Left lung (tissue), 4 donors: ENCODE measurements at regions not wholly inside any gene's neighbourhood (a gene's known extent, or its start where the extent isn't known, plus 50 kb on each side); places are given as distances from the start of the nearest gene placed in this dataset.
A peak's percentile ranks its signal among the peaks of the same experiment; 100 is the strongest.

Experiments used
- ATAC-seq: fragments of 200-7000 bp; cut with Tn5 transposase; one replicate; pipeline ENCODE4 v1.9.1; 2020; ENCODE audit warnings: moderate library complexity
- DNase-seq, 4 donors: peaks; one replicate each; pipeline ENCODE4 v3.0.0-alpha.2; 2013 to 2020
- H3K27ac ChIP-seq, 2 donors: fragments of 200-600 bp; sonication (generic) in 1 of 2; one replicate each; pipeline versions ENCODE4 v1.5.0 to v1.8.0; 2020 to 2021
- H3K27me3 ChIP-seq, 2 donors: fragments of 200-600 bp; sonication (generic) in 1 of 2; one replicate each; pipeline versions ENCODE4 v1.5.0 to v1.8.0; 2020 to 2021
- H3K36me3 ChIP-seq, 2 donors: fragments of 200-600 bp; sonication (generic) in 1 of 2; one replicate each; pipeline versions ENCODE4 v1.5.0 to v1.8.0; 2020 to 2021
- H3K4me1 ChIP-seq, 2 donors: fragments of 200-600 bp; one replicate each; pipeline ENCODE4 v1.8.0; 2021
- H3K4me3 ChIP-seq, 2 donors: fragments of 200-600 bp; sonication (generic) in 1 of 2; one replicate each; pipeline versions ENCODE4 v1.5.0 to v1.8.0; 2020 to 2021; ENCODE audit warnings: mild to moderate bottlenecking in 1 of 2
- H3K9me3 ChIP-seq, 2 donors: fragments of 200-600 bp; sonication (generic) in 1 of 2; one replicate each; pipeline versions ENCODE4 v1.5.0 to v1.8.0; 2020 to 2021
- intact Hi-C, 2 donors: fragments of 100-400 bp; cut with DNase I; formaldehyde crosslinking; loops; one replicate each; pipeline versions ENCODE4 v1.11.2 to v1.14.2; 2022
- TF ChIP-seq, protein P1 (sequence below), 2 donors: fragments of 200-600 bp; sonication (generic) in 1 of 2; IDR thresholded peaks; one replicate each; pipeline versions ENCODE4 v1.5.0 to v1.8.0; 2021; ENCODE audit warnings: antibody characterized with exemption in 2 of 2
- donor health status: DM: no; HTN: yes; CAD: no.
- donor health status: DM: no; HTN: no; CAD: no.

DNA sequence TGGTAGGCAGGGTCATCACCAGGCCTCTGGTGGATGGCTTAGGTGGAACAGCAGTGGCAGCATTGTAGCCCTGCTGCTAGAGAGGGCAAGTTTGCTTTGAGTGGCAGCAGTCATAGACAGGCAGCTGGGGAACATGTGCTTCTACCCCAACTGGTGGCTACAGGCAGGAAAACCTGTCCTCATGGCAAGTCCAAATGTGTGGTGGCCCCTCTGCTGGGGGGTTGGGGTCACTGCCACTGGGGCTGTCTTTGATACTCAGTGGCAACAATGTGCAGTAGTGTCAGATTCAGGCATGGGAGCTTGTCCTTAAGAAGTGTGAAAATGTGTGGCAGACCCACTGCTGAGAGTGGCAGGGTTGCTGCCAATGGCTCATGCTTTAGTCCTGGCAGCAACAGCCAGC lies 186.2 kb upstream of the NPSR1 start:
- ATAC-seq (no peak), DNase-seq (peak in 1 of 4 donors; percentile 29)
- H3K4me1 ChIP-seq = no peaks in the 10 kb centered on the region
- peaks cover 0 to 23% of the 10 kb centered on the region in 2 donors for H3K9me3 ChIP-seq
- intact Hi-C loops = no loop called here
- no peak overlapping the region for H3K27ac ChIP-seq
- TF ChIP-seq, protein P1, sequence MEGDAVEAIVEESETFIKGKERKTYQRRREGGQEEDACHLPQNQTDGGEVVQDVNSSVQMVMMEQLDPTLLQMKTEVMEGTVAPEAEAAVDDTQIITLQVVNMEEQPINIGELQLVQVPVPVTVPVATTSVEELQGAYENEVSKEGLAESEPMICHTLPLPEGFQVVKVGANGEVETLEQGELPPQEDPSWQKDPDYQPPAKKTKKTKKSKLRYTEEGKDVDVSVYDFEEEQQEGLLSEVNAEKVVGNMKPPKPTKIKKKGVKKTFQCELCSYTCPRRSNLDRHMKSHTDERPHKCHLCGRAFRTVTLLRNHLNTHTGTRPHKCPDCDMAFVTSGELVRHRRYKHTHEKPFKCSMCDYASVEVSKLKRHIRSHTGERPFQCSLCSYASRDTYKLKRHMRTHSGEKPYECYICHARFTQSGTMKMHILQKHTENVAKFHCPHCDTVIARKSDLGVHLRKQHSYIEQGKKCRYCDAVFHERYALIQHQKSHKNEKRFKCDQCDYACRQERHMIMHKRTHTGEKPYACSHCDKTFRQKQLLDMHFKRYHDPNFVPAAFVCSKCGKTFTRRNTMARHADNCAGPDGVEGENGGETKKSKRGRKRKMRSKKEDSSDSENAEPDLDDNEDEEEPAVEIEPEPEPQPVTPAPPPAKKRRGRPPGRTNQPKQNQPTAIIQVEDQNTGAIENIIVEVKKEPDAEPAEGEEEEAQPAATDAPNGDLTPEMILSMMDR (IDR thresholded peaks at IDR 0.05) = no peak
- no peaks in the 10 kb centered on the region for H3K27me3 ChIP-seq
- no peaks in the 10 kb centered on the region for H3K36me3 ChIP-seq
- no peak overlapping the region for H3K4me3 ChIP-seq

DNA sequence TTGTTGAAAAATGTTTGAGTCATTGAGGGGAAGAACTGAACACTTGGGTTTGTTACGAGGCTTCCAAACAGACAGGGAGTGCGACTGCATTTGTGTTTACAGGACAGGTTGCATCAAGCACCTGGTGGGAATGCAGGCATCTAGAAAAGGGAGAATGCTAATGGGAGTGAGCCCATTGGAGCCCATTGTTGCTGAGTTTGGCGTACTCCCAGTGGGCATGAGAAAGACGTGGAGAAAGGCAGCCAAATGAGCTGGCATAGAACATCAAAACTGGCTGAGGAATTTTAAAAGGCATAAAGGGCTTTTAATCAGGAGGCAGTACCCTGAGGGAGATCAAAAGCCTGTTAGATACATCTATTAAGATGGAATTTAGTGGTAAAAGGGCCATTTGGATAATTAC lies 171.6 kb upstream of the NPSR1 start:
- H3K36me3 ChIP-seq = no peaks in the 10 kb centered on the region
- no peak overlapping the region for H3K27ac ChIP-seq
- H3K4me1 ChIP-seq = no peaks in the 10 kb centered on the region
- no peak overlapping the region for H3K4me3 ChIP-seq
- ATAC-seq = no peak
- TF ChIP-seq, protein P1 (IDR thresholded peaks at IDR 0.05) = no peak
- H3K27me3 ChIP-seq = no peaks in the 10 kb centered on the region
- peaks cover 0 to 4% of the 10 kb centered on the region in 2 donors for H3K9me3 ChIP-seq
- intact Hi-C loops = no loop called here
- no peak for DNase-seq

DNA sequence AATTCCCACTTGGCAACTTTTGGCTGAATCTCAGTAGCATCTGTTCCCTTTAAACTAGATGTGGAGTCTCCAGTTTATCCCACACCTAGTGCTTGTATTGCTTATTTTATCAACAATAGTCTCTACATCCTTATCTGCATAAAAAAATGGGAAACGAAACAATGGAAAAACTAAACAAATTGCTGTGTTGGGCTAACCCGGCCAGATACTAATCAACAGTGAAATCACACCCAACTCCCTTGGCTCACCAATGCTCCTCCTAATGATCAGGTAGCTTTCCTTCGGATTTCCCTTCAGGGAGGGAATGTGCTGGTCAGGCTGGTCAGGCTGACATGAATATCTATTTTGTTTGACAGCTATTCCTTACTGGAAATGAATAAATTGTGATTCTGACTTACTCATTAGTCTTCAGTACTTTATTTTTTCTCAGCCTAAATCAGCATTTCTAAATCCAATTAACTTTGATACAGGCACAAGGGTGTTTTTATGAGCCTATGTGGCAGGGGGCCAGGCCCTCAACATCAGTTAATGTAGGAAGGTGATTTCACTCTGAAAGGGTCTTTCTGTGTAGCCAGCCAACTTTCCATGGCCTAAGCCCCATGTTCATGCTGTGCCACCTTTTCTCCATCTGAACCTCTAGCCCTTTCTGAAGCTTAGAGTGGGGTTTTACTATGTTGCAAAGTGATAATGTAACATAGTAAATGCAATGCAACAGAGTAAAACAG lies 170.5 kb upstream of the NPSR1 start:
- Histone ChIP-seq H3K27me3 (no peaks in the 10 kb centered on the region), H3K9me3 (peaks cover 0 to 5% of the 10 kb centered on the region in 2 donors), H3K27ac (no peak overlapping the region), H3K4me1 (no peaks in the 10 kb centered on the region), H3K4me3 (no peak overlapping the region), H3K36me3 (no peaks in the 10 kb centered on the region)
- ATAC-seq (no peak), DNase-seq (no peak)
- intact Hi-C loops = no loop called here
- TF ChIP-seq, protein P1 (IDR thresholded peaks at IDR 0.05) = no peak

DNA sequence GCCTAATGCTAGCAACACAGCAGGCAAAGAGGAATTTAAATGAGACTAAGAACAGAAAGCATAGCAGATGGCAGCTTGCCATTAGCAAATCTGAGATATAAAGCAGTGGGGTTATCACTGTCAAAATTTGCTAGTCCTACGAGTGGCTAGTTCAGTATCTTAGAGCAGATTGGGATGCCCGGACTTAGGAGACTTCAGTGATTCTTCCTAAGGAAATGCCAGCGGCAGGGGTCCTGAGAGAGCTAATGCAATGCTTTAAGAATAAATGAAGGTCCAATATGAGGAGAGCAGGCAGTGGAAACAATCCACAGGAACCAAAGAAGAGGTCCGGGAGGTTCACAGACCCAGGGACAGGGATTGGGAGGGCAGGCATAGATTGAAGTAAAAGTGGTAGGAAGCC lies 169.3 kb upstream of the NPSR1 start:
- Histone ChIP-seq H3K36me3 (no peaks in the 10 kb centered on the region), H3K9me3 (peaks cover 0 to 8% of the 10 kb centered on the region in 2 donors), H3K4me3 (no peak overlapping the region), H3K27ac (no peak overlapping the region), H3K4me1 (no peaks in the 10 kb centered on the region), H3K27me3 (no peaks in the 10 kb centered on the region)
- TF ChIP-seq, protein P1 (IDR thresholded peaks at IDR 0.05) = no peak
- intact Hi-C loops = no loop called here
- ATAC-seq (no peak), DNase-seq (no peak)

DNA sequence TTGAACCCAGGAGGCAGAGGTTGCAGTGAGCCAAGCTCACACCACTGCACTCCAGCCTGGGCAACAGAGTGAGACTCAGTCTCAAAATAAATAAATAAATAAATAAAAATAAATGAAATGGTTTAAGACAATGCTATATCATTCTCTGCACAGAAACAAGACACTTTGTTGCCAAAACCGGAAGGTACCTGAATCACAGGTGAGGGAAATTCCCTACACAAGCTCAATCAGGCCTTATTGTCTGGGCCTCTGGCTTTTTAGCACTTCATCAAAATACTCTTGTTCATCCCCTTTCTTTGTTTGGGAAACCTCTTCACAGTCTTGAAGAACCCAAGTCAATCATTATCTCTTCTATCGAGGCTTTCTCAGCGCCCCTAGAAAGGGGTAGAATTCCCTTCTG lies 166.1 kb upstream of the NPSR1 start:
- Histone ChIP-seq H3K4me3 (no peak overlapping the region), H3K4me1 (no peaks in the 10 kb centered on the region), H3K27me3 (no peaks in the 10 kb centered on the region), H3K27ac (no peak overlapping the region), H3K9me3 (peaks cover 0 to 8% of the 10 kb centered on the region in 2 donors), H3K36me3 (no peaks in the 10 kb centered on the region)
- DNase-seq (no peak), ATAC-seq (no peak)
- intact Hi-C loops = no loop called here
- TF ChIP-seq, protein P1 (IDR thresholded peaks at IDR 0.05) = no peak
